ENCODE measurements at regions not wholly inside any gene's neighbourhood (a gene's known extent, or its start where the extent isn't known, plus 50 kb on each side); places are given as distances from the start of the nearest gene placed in this dataset.
"Not testable (repeated sequence)": the region's sequence is repeated elsewhere in the genome, so short reads cannot be mapped to it uniquely, and the experiment has no call there.

DNA sequence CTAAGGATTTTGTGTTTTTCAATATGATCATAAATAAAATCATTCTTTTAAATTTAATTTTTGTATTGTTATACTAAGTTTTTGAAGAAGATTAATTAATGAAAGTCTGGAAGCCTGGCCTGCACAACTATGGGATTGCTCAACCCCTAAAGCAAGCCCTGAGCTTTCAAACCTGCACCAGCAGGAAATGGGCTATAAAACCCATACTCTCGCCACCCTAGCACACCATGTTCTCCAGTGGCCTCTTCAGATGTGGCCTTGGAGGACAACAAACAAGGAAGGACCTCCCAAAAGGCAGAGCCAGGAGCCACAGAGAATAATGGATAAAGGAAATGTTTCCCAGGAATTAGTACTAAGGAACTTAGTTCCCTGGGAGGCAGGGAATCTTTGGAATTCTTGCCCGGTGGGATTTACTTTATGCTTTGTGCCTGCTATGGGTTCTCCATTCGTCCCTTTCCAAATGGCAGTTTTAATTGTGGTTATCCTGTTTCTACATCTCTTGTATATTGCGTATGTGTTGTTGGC, 212.5 kb downstream of the ZFP36L2 start:
- DNase-seq (ENCODE audit: low spot score) = no peak

- no peak for DNase-seq (ENCODE audit: low spot score)
These were observed 213.4 kb downstream of the ZFP36L2 start for GRCh38 chr2:43012966-43013365.

DNA sequence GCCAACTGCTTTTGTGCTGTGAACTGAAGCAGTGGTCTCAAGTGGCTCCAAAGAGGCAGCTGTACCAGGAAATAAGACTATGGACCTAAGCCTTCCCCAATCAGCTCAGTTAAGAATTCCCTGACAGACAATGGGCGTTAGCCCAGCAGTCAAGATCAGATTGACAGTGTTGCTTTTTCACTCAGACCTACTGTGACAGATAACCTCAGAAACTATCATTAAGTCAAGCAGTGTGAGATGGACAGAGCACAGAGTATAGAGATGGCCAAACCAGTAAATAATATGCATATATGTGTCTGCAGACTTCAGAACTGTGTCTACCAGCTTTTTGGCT, 215.3 kb downstream of the ZFP36L2 start:
- no peak for DNase-seq (ENCODE audit: low spot score)

- DNase-seq (ENCODE audit: low spot score) = no peak
These were observed 215.8 kb downstream of the ZFP36L2 start for GRCh38 chr2:43010438-43011157.

DNA sequence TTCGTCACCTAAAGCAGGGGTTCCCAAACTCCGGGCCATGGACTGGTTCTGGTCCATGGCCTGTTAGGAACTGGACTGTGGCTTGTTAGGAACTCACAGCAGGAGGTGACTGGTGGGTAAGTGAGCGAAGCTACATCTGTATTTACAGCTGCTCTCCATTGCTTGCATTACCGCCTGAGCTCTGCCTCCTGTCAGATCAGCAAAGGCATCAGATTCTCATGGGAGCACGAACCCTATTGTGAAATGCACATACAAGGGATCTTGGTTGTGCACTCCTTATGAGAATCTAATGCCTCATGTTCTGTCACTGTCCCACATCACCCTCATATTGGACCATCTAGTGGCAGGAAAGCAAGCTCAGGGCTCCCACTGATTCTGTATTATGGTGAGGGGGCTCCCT, 217.0 kb downstream of the ZFP36L2 start:
- no peak for DNase-seq (ENCODE audit: low spot score)

GRCh38 chr2:43008388-43008787, 216.0 kb upstream of the HAAO start:
- DNase-seq (ENCODE audit: low spot score) = no peak

- DNase-seq (ENCODE audit: low spot score) = no peak
These were observed 215.5 kb upstream of the HAAO start for GRCh38 chr2:43007901-43008300.

GRCh38 chr2:43006834-43007543, 214.6 kb upstream of the HAAO start:
- DNase-seq (ENCODE audit: low spot score) = no peak

- DNase-seq (ENCODE audit: low spot score) = no peak
These were observed 213.8 kb upstream of the HAAO start for GRCh38 chr2:43005975-43006833.

DNA sequence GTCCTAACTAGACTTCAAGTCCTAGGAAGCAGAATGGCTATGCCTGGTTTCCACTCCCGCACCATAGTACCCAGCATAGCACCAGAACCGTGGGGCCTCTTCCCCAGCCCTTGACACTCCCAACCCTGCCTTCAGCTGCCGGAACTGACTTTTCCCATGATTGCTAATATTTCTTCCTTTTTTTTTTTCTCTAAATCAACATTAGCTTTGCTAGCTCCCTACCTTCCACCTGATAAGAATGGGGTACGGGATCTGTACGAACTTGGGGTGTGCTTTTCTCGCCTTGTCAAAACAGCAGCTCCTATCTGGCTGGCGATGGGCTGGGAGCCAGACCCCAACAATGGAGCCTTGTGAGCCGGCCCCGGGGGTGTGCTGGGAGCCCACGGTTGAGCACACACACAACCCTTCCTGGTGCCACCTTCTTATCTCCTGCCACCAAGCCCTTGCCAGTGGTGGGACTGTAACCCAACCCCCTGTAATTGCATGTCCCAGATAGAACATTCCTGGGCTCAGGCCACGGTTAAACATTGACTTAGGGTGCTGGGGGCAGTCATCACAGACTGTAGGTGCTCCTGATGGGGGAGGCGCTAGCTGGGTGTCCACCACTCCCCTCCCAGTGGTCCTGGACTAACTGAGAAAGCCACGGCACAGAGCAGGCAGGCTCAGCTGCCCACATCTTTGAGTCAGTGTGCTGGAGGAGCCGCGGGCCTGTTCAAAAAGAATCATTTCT, 213.0 kb upstream of the HAAO start:
- no peak for DNase-seq (ENCODE audit: low spot score)

DNA sequence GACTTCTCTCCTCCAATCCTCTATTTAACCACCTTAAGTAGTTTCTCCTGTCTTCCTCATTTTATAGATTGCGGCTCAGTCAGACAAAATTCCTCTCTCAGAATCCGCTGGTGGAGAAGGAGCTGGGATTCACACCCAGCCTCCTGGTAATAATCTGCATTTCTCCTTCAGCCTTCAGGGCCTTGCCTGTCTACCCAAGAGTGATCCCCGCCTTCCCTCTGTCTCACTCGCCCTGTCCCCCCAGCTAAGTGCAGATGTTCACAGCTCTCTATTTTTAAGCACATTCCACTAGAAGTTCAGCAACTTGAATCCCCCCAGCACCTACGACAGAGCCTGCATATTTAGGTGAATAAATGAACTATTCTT, 212.5 kb upstream of the HAAO start:
- no peak for DNase-seq (ENCODE audit: low spot score)

DNA sequence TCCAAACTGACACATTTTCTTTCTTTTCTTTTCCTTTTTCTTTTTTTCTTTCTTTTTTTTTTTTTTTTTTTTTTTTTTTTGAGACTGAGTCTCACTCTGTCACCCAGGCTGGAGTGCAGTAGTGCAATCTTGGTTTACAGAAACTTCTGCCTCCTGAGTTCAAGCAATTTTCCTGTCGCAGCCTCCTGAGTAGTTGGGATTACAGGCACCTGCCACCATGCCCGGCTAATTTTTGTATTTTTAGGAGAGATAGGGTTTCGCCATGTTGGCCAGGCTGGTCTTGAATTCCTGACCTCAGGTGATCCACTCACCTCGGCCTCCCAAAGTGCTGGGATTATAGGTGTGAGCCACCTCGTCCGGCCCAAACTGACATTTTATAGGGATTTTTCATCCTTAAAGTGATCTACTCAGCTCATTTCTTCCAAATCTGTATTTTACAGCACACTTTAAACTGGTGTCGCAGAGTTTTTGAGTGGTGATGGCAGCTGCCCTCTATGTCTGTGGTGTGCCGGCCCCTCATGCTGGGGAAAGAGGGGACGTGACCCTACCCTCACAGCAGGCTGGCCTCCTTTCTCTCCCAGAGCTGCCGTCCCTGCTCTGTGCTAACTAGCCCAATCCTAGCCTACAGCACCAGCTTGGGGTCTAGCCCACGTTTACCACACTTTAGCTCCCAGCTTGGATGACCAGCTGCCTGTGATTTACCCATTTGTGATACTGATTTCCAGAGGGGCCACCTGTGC, 211.9 kb upstream of the HAAO start:
- not testable (repeated sequence) for DNase-seq (ENCODE audit: low spot score)

- no peak for DNase-seq (ENCODE audit: low spot score)
These were observed 211.3 kb upstream of the HAAO start for GRCh38 chr2:43003702-43004101.

DNA sequence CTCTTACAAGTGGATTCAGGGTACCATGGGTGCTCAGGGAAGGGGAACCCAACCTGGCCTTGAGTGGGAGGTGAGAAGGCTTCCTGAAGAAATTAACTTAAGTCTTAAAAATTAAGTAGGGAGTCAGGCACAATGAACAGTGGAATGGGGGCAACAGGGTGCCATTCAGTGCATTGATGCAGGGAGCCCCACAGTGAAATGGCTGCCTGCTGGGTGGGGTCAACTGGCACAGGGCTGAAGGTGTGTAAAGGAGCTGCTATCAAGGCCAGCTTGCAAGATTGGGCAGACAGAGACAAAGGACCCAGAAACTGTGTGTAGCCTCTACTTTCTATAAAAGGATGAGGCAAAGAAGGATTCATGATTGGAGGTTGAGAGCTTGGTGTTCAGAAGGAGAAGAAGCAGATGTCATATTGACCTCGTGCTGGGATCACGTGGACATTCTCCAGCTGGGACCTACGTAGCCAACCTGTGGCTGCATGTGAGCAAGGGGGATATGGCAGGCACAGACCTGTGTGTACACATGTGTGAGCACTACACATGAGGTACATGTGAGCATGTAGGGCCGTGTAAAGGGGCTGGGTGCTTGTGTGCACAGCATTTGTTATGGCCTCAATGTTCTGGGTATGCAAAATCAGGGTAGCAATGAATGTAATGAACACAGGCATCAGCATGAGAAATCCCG, 209.5 kb upstream of the HAAO start:
- no peak for DNase-seq (ENCODE audit: low spot score)

- no peak for DNase-seq (ENCODE audit: low spot score)
These were observed 208.6 kb upstream of the HAAO start for GRCh38 chr2:43001055-43001378.

GRCh38 chr2:43000242-43001054, 208.1 kb upstream of the HAAO start:
- DNase-seq (ENCODE audit: low spot score) = peak; percentile 54

DNA sequence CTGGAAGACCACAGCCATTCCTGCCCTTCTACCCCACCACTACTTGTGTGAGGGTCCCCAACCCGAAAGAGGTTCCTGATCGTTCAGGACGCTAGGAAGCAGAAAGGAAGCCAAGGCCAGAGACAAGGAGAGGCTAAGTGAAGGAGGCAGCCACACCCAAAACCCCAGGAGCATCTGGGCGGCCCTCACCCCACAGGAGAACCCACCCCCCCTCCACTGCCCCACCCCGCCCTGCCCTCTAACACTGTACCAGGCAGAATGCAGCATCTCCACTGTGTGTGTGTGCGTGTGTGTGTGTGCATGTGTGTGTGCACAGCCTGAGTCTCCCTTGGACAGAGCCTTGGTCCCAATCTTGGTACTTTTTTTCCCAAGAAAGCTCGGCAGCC, 207.5 kb upstream of the HAAO start:
- no peak for DNase-seq (ENCODE audit: low spot score)

GRCh38 chr2:42999391-42999841, 207.0 kb upstream of the HAAO start:
- no peak for DNase-seq (ENCODE audit: low spot score)

DNA sequence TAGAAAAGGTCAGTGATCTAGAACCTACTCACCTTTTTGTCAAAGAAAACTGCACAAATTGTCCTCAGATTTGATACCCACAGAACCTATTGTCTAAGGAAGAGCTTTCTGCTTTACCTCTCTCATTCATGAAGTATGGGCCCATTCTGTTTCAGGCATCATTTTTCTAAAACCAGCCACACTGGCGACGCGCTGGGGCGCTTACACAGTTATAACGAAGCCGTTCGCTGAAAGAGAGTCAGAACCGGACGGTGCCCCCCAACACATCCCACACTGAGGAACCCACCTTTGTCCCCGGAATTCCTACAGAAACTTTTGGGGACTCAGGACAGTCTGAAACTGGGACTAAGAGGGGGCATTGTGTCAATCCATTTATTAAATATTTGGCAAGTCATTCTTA, 206.3 kb upstream of the HAAO start:
- no peak for DNase-seq (ENCODE audit: low spot score)

DNA sequence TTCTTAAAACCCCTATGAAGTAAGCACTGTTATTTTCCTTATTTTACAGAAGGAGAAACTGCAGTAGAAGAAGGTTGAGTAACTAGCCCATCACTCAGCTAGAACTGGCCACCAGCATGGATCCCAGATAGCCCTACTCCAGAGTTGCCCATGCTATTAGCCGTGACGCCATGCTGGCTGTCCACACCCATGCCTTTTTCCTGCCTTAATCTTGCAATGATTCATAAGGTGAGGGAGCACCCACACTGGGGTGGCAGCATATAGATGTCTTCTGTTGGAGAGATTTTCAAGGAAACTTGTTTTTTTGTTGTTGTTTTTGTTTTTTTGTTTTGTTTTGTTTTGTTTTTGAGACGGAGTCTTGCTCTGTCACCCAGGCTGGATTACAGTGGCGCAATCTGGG, 204.1 kb upstream of the HAAO start:
- DNase-seq (ENCODE audit: low spot score) = no peak
